Endothelial cell (in vitro differentiated cells): ENCODE measurements at regions not wholly inside any gene's neighbourhood (a gene's known extent, or its start where the extent isn't known, plus 50 kb on each side); places are given as distances from the start of the nearest gene placed in this dataset.

Experiments
- DNase-seq: peaks from one replicate; pipeline ENCODE4 v3.0.0; 2021; ENCODE audit warnings: low spot score
- H3K27ac Mint-ChIP-seq: one replicate; pipeline ENCODE4 v1.8.0; 2021; ENCODE audit warnings: mixed read lengths, inconsistent platforms; ENCODE audit not compliant: unreplicated experiment
- H3K27me3 Mint-ChIP-seq: one replicate; pipeline ENCODE4 v1.8.0; 2021; ENCODE audit warnings: mild to moderate bottlenecking, moderate library complexity, mixed read lengths, inconsistent platforms; ENCODE audit not compliant: unreplicated experiment
- H3K36me3 Mint-ChIP-seq: one replicate; pipeline ENCODE4 v1.8.0; 2021; ENCODE audit warnings: mild to moderate bottlenecking, low read depth, mixed read lengths, inconsistent platforms; ENCODE audit not compliant: unreplicated experiment
- H3K4me1 Mint-ChIP-seq: one replicate; pipeline ENCODE4 v1.8.0; 2021; ENCODE audit warnings: mild to moderate bottlenecking, mixed read lengths, inconsistent platforms; ENCODE audit not compliant: unreplicated experiment
- H3K4me3 Mint-ChIP-seq: one replicate; pipeline ENCODE4 v1.8.0; 2021; ENCODE audit warnings: mild to moderate bottlenecking, mixed read lengths, inconsistent platforms; ENCODE audit not compliant: unreplicated experiment
- H3K9me3 Mint-ChIP-seq: one replicate; pipeline ENCODE4 v1.8.0; 2021; ENCODE audit warnings: mixed read lengths, inconsistent platforms; ENCODE audit not compliant: unreplicated experiment
- TF ChIP-seq, protein P1 (sequence below): fragments of 200-600 bp; sonication (generic); IDR thresholded peaks from one replicate; pipeline ENCODE4 v1.5.0; 2021; ENCODE audit warnings: antibody characterized with exemption; ENCODE audit not compliant: unreplicated experiment

DNA sequence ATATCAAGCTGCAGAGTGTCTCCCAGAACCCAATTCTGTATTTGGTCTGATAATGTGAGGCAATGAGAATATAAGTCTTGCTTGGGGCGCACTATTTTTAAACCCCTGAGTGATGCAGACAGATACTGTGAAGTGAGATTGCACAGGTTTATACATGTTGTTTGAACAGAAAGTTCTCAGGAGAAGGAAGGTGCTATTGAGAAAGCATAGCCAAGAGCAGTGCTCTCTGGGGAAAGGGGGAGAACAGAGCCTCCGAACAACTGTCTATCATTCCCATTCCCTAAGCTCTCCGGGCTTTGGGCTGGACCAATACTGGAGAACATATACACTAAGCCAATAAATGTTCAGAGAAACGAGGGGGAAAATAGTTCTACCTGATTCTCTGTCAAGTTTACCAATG is 75.8 kb downstream of the PERP start:
- TF ChIP-seq, protein P1, sequence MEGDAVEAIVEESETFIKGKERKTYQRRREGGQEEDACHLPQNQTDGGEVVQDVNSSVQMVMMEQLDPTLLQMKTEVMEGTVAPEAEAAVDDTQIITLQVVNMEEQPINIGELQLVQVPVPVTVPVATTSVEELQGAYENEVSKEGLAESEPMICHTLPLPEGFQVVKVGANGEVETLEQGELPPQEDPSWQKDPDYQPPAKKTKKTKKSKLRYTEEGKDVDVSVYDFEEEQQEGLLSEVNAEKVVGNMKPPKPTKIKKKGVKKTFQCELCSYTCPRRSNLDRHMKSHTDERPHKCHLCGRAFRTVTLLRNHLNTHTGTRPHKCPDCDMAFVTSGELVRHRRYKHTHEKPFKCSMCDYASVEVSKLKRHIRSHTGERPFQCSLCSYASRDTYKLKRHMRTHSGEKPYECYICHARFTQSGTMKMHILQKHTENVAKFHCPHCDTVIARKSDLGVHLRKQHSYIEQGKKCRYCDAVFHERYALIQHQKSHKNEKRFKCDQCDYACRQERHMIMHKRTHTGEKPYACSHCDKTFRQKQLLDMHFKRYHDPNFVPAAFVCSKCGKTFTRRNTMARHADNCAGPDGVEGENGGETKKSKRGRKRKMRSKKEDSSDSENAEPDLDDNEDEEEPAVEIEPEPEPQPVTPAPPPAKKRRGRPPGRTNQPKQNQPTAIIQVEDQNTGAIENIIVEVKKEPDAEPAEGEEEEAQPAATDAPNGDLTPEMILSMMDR: no peak
- Mint-ChIP-seq H3K36me3 (no peaks in the 10 kb centered on the region), H3K4me3 (no peak overlapping the region), H3K9me3 (no peaks in the 10 kb centered on the region), H3K27me3 (no peaks in the 10 kb centered on the region), H3K27ac (no peak overlapping the region), H3K4me1 (no peaks in the 10 kb centered on the region)
- no peak for DNase-seq

DNA sequence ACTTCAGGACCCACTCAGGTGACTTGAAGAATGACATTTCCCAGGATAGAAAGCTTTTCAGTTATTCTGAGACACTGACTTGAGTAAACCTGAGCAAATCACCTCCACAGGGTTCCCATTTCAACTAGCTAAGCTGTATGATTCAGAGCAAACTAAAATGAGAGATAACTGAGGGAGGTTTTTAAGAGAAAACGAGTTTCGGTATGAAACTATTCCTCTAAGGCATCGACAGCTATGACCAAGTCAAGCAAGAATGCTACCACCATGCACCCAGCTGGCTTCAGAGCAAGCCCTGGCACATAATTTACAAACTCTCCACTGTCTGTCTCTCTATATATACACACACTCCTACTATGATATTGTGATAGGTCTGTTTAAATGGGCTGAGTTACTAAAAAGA is 75.4 kb downstream of the PERP start:
- no peaks in the 10 kb centered on the region for H3K4me1 Mint-ChIP-seq
- no peak overlapping the region for H3K27ac Mint-ChIP-seq
- H3K36me3 Mint-ChIP-seq: no peaks in the 10 kb centered on the region
- TF ChIP-seq, protein P1: no peak
- no peaks in the 10 kb centered on the region for H3K9me3 Mint-ChIP-seq
- DNase-seq: no peak
- no peaks in the 10 kb centered on the region for H3K27me3 Mint-ChIP-seq
- no peak overlapping the region for H3K4me3 Mint-ChIP-seq

GRCh38 chr6:138032571-138032970 is 74.6 kb downstream of the PERP start:
- no peak for DNase-seq
- Mint-ChIP-seq H3K4me3 (no peak overlapping the region), H3K9me3 (no peaks in the 10 kb centered on the region), H3K27me3 (no peaks in the 10 kb centered on the region), H3K36me3 (no peaks in the 10 kb centered on the region), H3K27ac (no peak overlapping the region), H3K4me1 (no peaks in the 10 kb centered on the region)
- TF ChIP-seq, protein P1: no peak

DNA sequence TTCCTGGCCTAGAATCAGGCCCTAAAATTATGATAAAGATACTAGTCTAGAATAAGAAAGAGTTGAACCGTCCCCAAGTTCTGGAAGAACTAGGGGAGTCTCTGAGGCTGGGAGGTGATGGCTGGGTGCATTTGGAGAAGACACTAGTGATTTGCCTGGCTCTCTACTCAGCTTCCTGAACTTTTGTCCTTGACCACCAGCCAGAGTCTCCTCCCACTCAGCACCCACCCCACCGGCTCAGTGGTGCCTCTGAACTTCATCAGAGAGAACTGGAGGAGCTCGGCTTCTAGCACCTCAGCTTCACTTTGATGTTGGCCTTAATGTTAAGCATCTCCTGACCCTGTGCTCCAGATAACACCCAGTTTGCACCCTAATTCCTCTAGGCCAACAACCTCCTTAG is 73.0 kb downstream of the PERP start:
- Mint-ChIP-seq H3K36me3 (no peaks in the 10 kb centered on the region), H3K27me3 (no peaks in the 10 kb centered on the region), H3K9me3 (no peaks in the 10 kb centered on the region), H3K4me1 (no peaks in the 10 kb centered on the region), H3K27ac (no peak overlapping the region), H3K4me3 (no peak overlapping the region)
- TF ChIP-seq, protein P1: no peak
- DNase-seq: no peak

DNA sequence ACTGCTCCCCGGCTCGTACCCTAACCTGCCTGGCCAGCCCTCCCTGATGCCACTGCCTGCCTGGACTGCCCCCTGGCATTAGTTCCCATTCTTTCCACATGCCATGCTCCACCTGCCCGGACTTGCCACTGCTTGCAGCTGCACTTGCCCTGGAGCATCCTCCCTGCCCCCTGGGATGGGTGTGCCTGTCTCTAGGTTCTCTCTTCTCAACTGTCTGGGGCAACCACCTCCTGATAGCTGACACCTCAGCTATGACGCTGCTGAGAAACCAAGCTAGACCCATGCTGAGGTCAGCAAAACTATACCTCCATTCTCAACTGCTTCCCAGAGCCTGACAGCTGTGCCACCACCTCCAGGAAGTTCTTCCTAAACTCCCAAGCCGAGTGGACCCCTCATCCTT is 72.1 kb downstream of the PERP start:
- no peaks in the 10 kb centered on the region for H3K36me3 Mint-ChIP-seq
- no peaks in the 10 kb centered on the region for H3K27me3 Mint-ChIP-seq
- TF ChIP-seq, protein P1: no peak
- no peaks in the 10 kb centered on the region for H3K4me1 Mint-ChIP-seq
- no peaks in the 10 kb centered on the region for H3K9me3 Mint-ChIP-seq
- no peak for DNase-seq
- H3K27ac Mint-ChIP-seq: no peak overlapping the region
- no peak overlapping the region for H3K4me3 Mint-ChIP-seq
